ENCODE measurements at regions not wholly inside any gene's neighbourhood (a gene's known extent, or its start where the extent isn't known, plus 50 kb on each side); places are given as distances from the start of the nearest gene placed in this dataset.

GRCh38 chr7:115441033-115441432, 519.1 kb downstream of the MDFIC start:
- Histone ChIP-seq H2AFZ (ENCODE audit: low read length) (no peak overlapping the region), H3K27ac (ENCODE audit: low read depth, low read length, poor library complexity, severe bottlenecking) (no peak overlapping the region), H3K4me2 (ENCODE audit: low read length) (no peak overlapping the region), H3K79me2 (ENCODE audit: insufficient read depth, low read depth, low read length) (no peaks in the 10 kb centered on the region), H3K9me3 (ENCODE audit: low read length) (no peaks in the 10 kb centered on the region), H4K20me1 (ENCODE audit: insufficient read depth, low read length) (no peaks in the 10 kb centered on the region), H3K4me3 (ENCODE audit: low read depth, low read length, poor library complexity, severe bottlenecking) (no peak overlapping the region), H3K4me1 (ENCODE audit: insufficient read depth, low read length, poor library complexity, severe bottlenecking) (no peaks in the 10 kb centered on the region), H3K9me2 (ENCODE audit: insufficient read depth, low read length) (no peaks in the 10 kb centered on the region), H3K36me3 (ENCODE audit: insufficient read depth, low read length) (no peaks in the 10 kb centered on the region)
- BruUV-seq (replicated peaks), result no TSS peak
- intact Hi-C loops (cut with micrococcal nuclease; ENCODE audit: unreplicated experiment), result no loop called here
- CTCF ChIA-PET (ENCODE audit: unreplicated experiment), result no interaction called here
- POLR2A ChIA-PET, result no interaction called here
- TF ChIP-seq EZH2phosphoT487 (IDR thresholded peaks at IDR 0.05; ENCODE audit: borderline replicate concordance, low read depth, low read length) (no peak), CTCF (conservative IDR thresholded peaks at IDR 0.05; ENCODE audit: low read length) (no peak)
- no peak for DNase-seq (ENCODE audit: low spot score)

GRCh38 chr7:115435178-115435577, 513.3 kb downstream of the MDFIC start:
- no peak for DNase-seq (ENCODE audit: low spot score)
- Histone ChIP-seq H3K4me2 (ENCODE audit: low read length) (no peak overlapping the region), H3K4me3 (ENCODE audit: low read depth, low read length, poor library complexity, severe bottlenecking) (no peak overlapping the region), H3K4me1 (ENCODE audit: insufficient read depth, low read length, poor library complexity, severe bottlenecking) (no peaks in the 10 kb centered on the region), H3K79me2 (ENCODE audit: insufficient read depth, low read depth, low read length) (no peaks in the 10 kb centered on the region), H3K36me3 (ENCODE audit: insufficient read depth, low read length) (no peaks in the 10 kb centered on the region), H3K27ac (ENCODE audit: low read depth, low read length, poor library complexity, severe bottlenecking) (no peak overlapping the region), H4K20me1 (ENCODE audit: insufficient read depth, low read length) (no peaks in the 10 kb centered on the region), H3K9me2 (ENCODE audit: insufficient read depth, low read length) (no peaks in the 10 kb centered on the region), H3K9me3 (ENCODE audit: low read length) (no peaks in the 10 kb centered on the region), H2AFZ (ENCODE audit: low read length) (no peak overlapping the region)
- POLR2A ChIA-PET, result no interaction called here
- intact Hi-C loops (cut with micrococcal nuclease; ENCODE audit: unreplicated experiment), result no loop called here
- TF ChIP-seq CTCF (conservative IDR thresholded peaks at IDR 0.05; ENCODE audit: low read length), result no peak
- TF ChIP-seq EZH2phosphoT487 (IDR thresholded peaks at IDR 0.05; ENCODE audit: borderline replicate concordance, low read depth, low read length), result no peak
- CTCF ChIA-PET (ENCODE audit: unreplicated experiment), result no interaction called here
- BruUV-seq (replicated peaks), result no TSS peak

DNA sequence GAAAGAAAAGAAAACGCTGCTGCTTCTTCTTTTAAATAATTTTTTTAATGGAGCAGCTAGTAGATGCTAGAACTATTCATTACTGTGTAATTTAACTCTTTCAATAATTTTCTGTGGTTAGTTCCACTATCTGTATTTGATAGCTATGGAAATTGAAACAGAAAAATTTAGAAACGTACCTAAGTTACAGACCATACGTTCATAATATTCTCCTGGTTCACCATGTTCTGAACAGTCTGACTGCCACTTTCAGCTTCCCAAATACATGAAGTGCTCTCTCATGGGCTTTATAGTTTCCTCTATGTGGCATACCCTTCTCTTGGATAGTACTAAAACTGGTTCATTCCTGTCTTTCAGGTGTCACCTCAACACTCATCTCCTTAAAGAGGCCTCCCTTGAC, 508.0 kb downstream of the MDFIC start:
- Histone ChIP-seq H3K27ac (ENCODE audit: low read depth, low read length, poor library complexity, severe bottlenecking) (no peak overlapping the region), H2AFZ (ENCODE audit: low read length) (no peak overlapping the region), H3K4me3 (ENCODE audit: low read depth, low read length, poor library complexity, severe bottlenecking) (no peak overlapping the region), H3K9me2 (ENCODE audit: insufficient read depth, low read length) (no peaks in the 10 kb centered on the region), H3K9me3 (ENCODE audit: low read length) (no peaks in the 10 kb centered on the region), H3K79me2 (ENCODE audit: insufficient read depth, low read depth, low read length) (no peaks in the 10 kb centered on the region), H3K36me3 (ENCODE audit: insufficient read depth, low read length) (no peaks in the 10 kb centered on the region), H3K4me2 (ENCODE audit: low read length) (no peak overlapping the region), H3K4me1 (ENCODE audit: insufficient read depth, low read length, poor library complexity, severe bottlenecking) (no peaks in the 10 kb centered on the region), H4K20me1 (ENCODE audit: insufficient read depth, low read length) (no peaks in the 10 kb centered on the region)
- no TSS peak for BruUV-seq (replicated peaks)
- ChIA-PET CTCF (ENCODE audit: unreplicated experiment) (no interaction called here), POLR2A (no interaction called here)
- DNase-seq (ENCODE audit: low spot score), result no peak
- TF ChIP-seq CTCF (conservative IDR thresholded peaks at IDR 0.05; ENCODE audit: low read length) (no peak), EZH2phosphoT487 (IDR thresholded peaks at IDR 0.05; ENCODE audit: borderline replicate concordance, low read depth, low read length) (no peak)
- intact Hi-C loops (cut with micrococcal nuclease; ENCODE audit: unreplicated experiment), result loop anchor here (10.0 kb wide), 1 partner anchor 65 kb away; no protein-coding TSS in a partner anchor
